HepG2 (cell line): ENCODE measurements at regions not wholly inside any gene's neighbourhood (a gene's known extent, or its start where the extent isn't known, plus 50 kb on each side); places are given as distances from the start of the nearest gene placed in this dataset.

Experiments used
- HOMEZ ChIP-seq: IDR thresholded peaks from 2 replicates; pipeline ENCODE4 v1.6.1; 2016; ENCODE audit warnings: low read depth
- KDM5A ChIP-seq: fragments of 200-600 bp; sonication (generic); IDR thresholded peaks from 2 replicates; pipeline ENCODE4 v1.7.0; 2018; ENCODE audit warnings: antibody characterized with exemption, mild to moderate bottlenecking, low read length, borderline replicate concordance
- PAX8 ChIP-seq: sonication (generic); formaldehyde crosslinking; IDR thresholded peaks from 2 replicates; pipeline ENCODE4 v1.8.0; 2022; ENCODE audit warnings: mild to moderate bottlenecking, missing genetic modification reagents, borderline replicate concordance
- PAXIP1 ChIP-seq: sonication (generic); formaldehyde crosslinking; conservative IDR thresholded peaks from 2 replicates; pipeline ENCODE4 v1.4.0; 2020; ENCODE audit warnings: mild to moderate bottlenecking, missing genetic modification reagents, moderate library complexity
- PBX2 ChIP-seq: IDR thresholded peaks from 2 replicates; pipeline ENCODE4 v1.6.1; 2016; ENCODE audit warnings: control low read depth
- POLR2G ChIP-seq: fragments of 200-400 bp; formaldehyde crosslinking; IDR thresholded peaks from 2 replicates; pipeline ENCODE4 v1.6.1; 2018; ENCODE audit warnings: mild to moderate bottlenecking, low read depth, low read length, moderate library complexity
- SIN3B ChIP-seq: fragments of 150-350 bp; IDR thresholded peaks from 2 replicates; pipeline ENCODE4 v1.6.1; 2014; ENCODE audit warnings: low read length
- TEAD2 ChIP-seq: sonication (generic); formaldehyde crosslinking; IDR thresholded peaks from 2 replicates; pipeline ENCODE4 v1.9.0; 2021; ENCODE audit warnings: missing genetic modification reagents
- TRIM24 ChIP-seq: sonication (generic); formaldehyde crosslinking; IDR thresholded peaks from 2 replicates; pipeline ENCODE4 v1.8.0; 2022; ENCODE audit warnings: mild to moderate bottlenecking, missing genetic modification reagents
- U2AF2 ChIP-seq: fragments of 200-400 bp; formaldehyde crosslinking; IDR thresholded peaks from 2 replicates; pipeline ENCODE4 v1.6.1; 2017; ENCODE audit warnings: low read depth, mild to moderate bottlenecking, low read length
- ZBTB3 ChIP-seq: sonication (generic); formaldehyde crosslinking; IDR thresholded peaks from 2 replicates; pipeline ENCODE4 v1.4.0; 2020; ENCODE audit warnings: low read depth, mild to moderate bottlenecking, moderate library complexity, missing genetic modification reagents, borderline replicate concordance
- ZNF224 ChIP-seq: sonication (generic); formaldehyde crosslinking; IDR thresholded peaks from 2 replicates; pipeline ENCODE4 v1.5.0; 2020; ENCODE audit warnings: mild to moderate bottlenecking, missing genetic modification reagents
- ZNF282 ChIP-seq: fragments of 450-650 bp; IDR thresholded peaks from 2 replicates; pipeline ENCODE4 v1.6.1; 2018; ENCODE audit not compliant: partially characterized antibody
- ZNF296 ChIP-seq: sonication (generic); formaldehyde crosslinking; conservative IDR thresholded peaks from 2 replicates; pipeline ENCODE4 v1.5.0; 2020; ENCODE audit warnings: mild to moderate bottlenecking, missing genetic modification reagents
- ZNF337 ChIP-seq: sonication (generic); formaldehyde crosslinking; IDR thresholded peaks from 2 replicates; pipeline ENCODE4 v1.5.1; 2020; ENCODE audit warnings: missing genetic modification reagents, low read depth, mild to moderate bottlenecking, borderline replicate concordance
- ZNF562 ChIP-seq: sonication (generic); formaldehyde crosslinking; IDR thresholded peaks from 2 replicates; pipeline ENCODE4 v1.8.0; 2022; ENCODE audit warnings: missing genetic modification reagents, borderline replicate concordance
- ZNF576 ChIP-seq: sonication (generic); formaldehyde crosslinking; IDR thresholded peaks from 2 replicates; pipeline ENCODE4 v1.4.0; 2020; ENCODE audit warnings: mild to moderate bottlenecking, missing genetic modification reagents
- ZNF609 ChIP-seq: sonication (generic); formaldehyde crosslinking; IDR thresholded peaks from 2 replicates; pipeline ENCODE4 v1.4.0; 2020; ENCODE audit warnings: mild to moderate bottlenecking, missing genetic modification reagents, borderline replicate concordance
- ZNF644 ChIP-seq: IDR thresholded peaks from 2 replicates; pipeline ENCODE4 v1.6.1; 2016; ENCODE audit warnings: low read depth

- TF ChIP-seq HOMEZ = no peak
- TF ChIP-seq ZNF609 (CRISPR knock-in tag) = no peak
- no peak for TF ChIP-seq U2AF2
- TF ChIP-seq ZNF337 (CRISPR knock-in tag) = no peak
- no peak for TF ChIP-seq KDM5A
- no peak for TF ChIP-seq PAX8
- no peak for TF ChIP-seq PBX2
- 0 out of 2 replicates have a peak, but pooled peaks have one; percentile 30 for TF ChIP-seq PAXIP1 (CRISPR knock-in tag)
- no peak for TF ChIP-seq ZBTB3 (CRISPR knock-in tag)
- peak; percentile 95 for TF ChIP-seq ZNF644 (CRISPR knock-in tag)
- TF ChIP-seq ZNF562 (CRISPR knock-in tag) = no peak
- no peak for TF ChIP-seq POLR2G
- TF ChIP-seq ZNF282 = no peak
- TF ChIP-seq TRIM24 (CRISPR knock-in tag) = no peak
- TF ChIP-seq SIN3B = no peak
- TF ChIP-seq ZNF296 (CRISPR knock-in tag) = no peak
- TF ChIP-seq TEAD2 = no peak
- TF ChIP-seq ZNF576 (CRISPR knock-in tag) = no peak
- TF ChIP-seq ZNF224 = no peak
Observed at GRCh38 chr11:129530154-129530895, 154.7 kb downstream of the BARX2 start (continued).
